HG02973 (cell line): ENCODE measurements at regions not wholly inside any gene's neighbourhood (a gene's known extent, or its start where the extent isn't known, plus 50 kb on each side); places are given as distances from the start of the nearest gene placed in this dataset.

ENCODE experiments used
- ATAC-seq: cut with Tn5 transposase; IDR thresholded peaks from one replicate; pipeline ENCODE4 v1.9.1; 2021; ENCODE audit warnings: moderate library complexity; ENCODE audit not compliant: unreplicated experiment

- no peak for ATAC-seq
Observed at GRCh38 chr9:89874351-89875321, 269.8 kb downstream of the GADD45G start.

- ATAC-seq, result no peak
Observed at GRCh38 chr9:89877051-89878002, 272.5 kb downstream of the GADD45G start.

- no peak for ATAC-seq
Observed at GRCh38 chr9:89878003-89878411, 273.2 kb downstream of the GADD45G start.

- no peak for ATAC-seq
Observed at GRCh38 chr9:89878687-89879086, 273.9 kb downstream of the GADD45G start.

GRCh38 chr9:89879276-89879675 is 274.5 kb downstream of the GADD45G start:
- no peak for ATAC-seq

GRCh38 chr9:89879701-89880100 is 274.9 kb downstream of the GADD45G start:
- ATAC-seq, result no peak

GRCh38 chr9:89880161-89880560 is 275.3 kb downstream of the GADD45G start:
- no peak for ATAC-seq

- no peak for ATAC-seq
Observed at GRCh38 chr9:89880721-89881120, 275.9 kb downstream of the GADD45G start.

GRCh38 chr9:89881431-89881830 is 276.6 kb downstream of the GADD45G start:
- no peak for ATAC-seq

- no peak for ATAC-seq
Observed at GRCh38 chr9:89882930-89883361, 278.1 kb downstream of the GADD45G start.

GRCh38 chr9:89883401-89884341 is 278.9 kb downstream of the GADD45G start:
- ATAC-seq, result no peak

- no peak for ATAC-seq
Observed at GRCh38 chr9:89884356-89885083, 279.7 kb downstream of the GADD45G start.

- no peak for ATAC-seq
Observed at GRCh38 chr9:89885156-89885555, 280.3 kb downstream of the GADD45G start.

GRCh38 chr9:89886281-89886700 is 281.5 kb downstream of the GADD45G start:
- ATAC-seq, result no peak

GRCh38 chr9:89887286-89887685 is 282.5 kb downstream of the GADD45G start:
- no peak for ATAC-seq

- ATAC-seq, result no peak
Observed at GRCh38 chr9:89888233-89888632, 283.4 kb downstream of the GADD45G start.

GRCh38 chr9:89888677-89889076 is 283.9 kb downstream of the GADD45G start:
- no peak for ATAC-seq

- no peak for ATAC-seq
Observed at GRCh38 chr9:89889865-89890264, 285.1 kb downstream of the GADD45G start.

GRCh38 chr9:89890326-89890980 is 285.6 kb downstream of the GADD45G start:
- no peak for ATAC-seq
